Esophagus muscularis mucosa (tissue), 4 donors: ENCODE measurements at regions not wholly inside any gene's neighbourhood (a gene's known extent, or its start where the extent isn't known, plus 50 kb on each side); places are given as distances from the start of the nearest gene placed in this dataset.

Source experiments
- EP300 ChIP-seq: sonication (generic); formaldehyde crosslinking; IDR thresholded peaks from one replicate; pipeline ENCODE4 v1.6.1; 2017; ENCODE audit warnings: antibody characterized with exemption
- POLR2A ChIP-seq: fragments of 450-650 bp; IDR thresholded peaks from one replicate; pipeline ENCODE4 v1.6.1; 2017; ENCODE audit warnings: antibody characterized with exemption, moderate library complexity, mild to moderate bottlenecking, low read depth
- POLR2AphosphoS5 ChIP-seq, 2 donors: sonication (generic); formaldehyde crosslinking; IDR thresholded peaks; one replicate each; pipeline ENCODE4 v1.6.1; 2017; ENCODE audit warnings: antibody characterized with exemption in 2 of 2
- TF ChIP-seq, protein P1 (sequence below), 3 experiments: fragments of 200-600 bp in 2 of 3; fragments of 450-650 bp in 1 of 3; sonication (generic) in 2 of 3; IDR thresholded peaks; one replicate each; pipeline ENCODE4 v1.5.1; 2017 to 2019; ENCODE audit warnings: antibody characterized with exemption in 3 of 3, mild to moderate bottlenecking in 2 of 3, moderate library complexity in 1 of 3

GRCh38 chr12:60263836-60264493 is 668.1 kb downstream of the SLC16A7 start:
- TF ChIP-seq, protein P1, sequence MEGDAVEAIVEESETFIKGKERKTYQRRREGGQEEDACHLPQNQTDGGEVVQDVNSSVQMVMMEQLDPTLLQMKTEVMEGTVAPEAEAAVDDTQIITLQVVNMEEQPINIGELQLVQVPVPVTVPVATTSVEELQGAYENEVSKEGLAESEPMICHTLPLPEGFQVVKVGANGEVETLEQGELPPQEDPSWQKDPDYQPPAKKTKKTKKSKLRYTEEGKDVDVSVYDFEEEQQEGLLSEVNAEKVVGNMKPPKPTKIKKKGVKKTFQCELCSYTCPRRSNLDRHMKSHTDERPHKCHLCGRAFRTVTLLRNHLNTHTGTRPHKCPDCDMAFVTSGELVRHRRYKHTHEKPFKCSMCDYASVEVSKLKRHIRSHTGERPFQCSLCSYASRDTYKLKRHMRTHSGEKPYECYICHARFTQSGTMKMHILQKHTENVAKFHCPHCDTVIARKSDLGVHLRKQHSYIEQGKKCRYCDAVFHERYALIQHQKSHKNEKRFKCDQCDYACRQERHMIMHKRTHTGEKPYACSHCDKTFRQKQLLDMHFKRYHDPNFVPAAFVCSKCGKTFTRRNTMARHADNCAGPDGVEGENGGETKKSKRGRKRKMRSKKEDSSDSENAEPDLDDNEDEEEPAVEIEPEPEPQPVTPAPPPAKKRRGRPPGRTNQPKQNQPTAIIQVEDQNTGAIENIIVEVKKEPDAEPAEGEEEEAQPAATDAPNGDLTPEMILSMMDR (IDR thresholded peaks at IDR 0.05), result no peak
- TF ChIP-seq POLR2A (no peak), POLR2AphosphoS5 (IDR thresholded peaks at IDR 0.05) (no peak), EP300 (no peak)
